Activated naive CD4-positive, alpha-beta T cell treated with anti-CD3 and anti-CD28 coated beads for 36 hours (primary cell): ENCODE measurements at regions not wholly inside any gene's neighbourhood (a gene's known extent, or its start where the extent isn't known, plus 50 kb on each side); places are given as distances from the start of the nearest gene placed in this dataset.

Source experiments
- CTCF ChIA-PET: fragments of 350-600 bp; sonication (Branson Sonifier 250); formaldehyde crosslinking; loops from one replicate; lab custom pipeline; 2021; ENCODE audit warnings: antibody characterized with exemption; lab: Charles Lee
- DNase-seq: peaks from one replicate; pipeline ENCODE4 v3.0.0-alpha.2; 2020
- H3K27ac Mint-ChIP-seq: one replicate; pipeline ENCODE4 v1.8.0; 2021; ENCODE audit warnings: mild to moderate bottlenecking, mixed read lengths
- H3K27me3 Mint-ChIP-seq: one replicate; pipeline ENCODE4 v1.8.0; 2021; ENCODE audit warnings: low read depth, mixed read lengths
- H3K36me3 Mint-ChIP-seq: one replicate; pipeline ENCODE4 v1.8.0; 2021; ENCODE audit warnings: low read depth, mixed read lengths
- H3K4me1 Mint-ChIP-seq: one replicate; pipeline ENCODE4 v1.8.0; 2021; ENCODE audit warnings: low read depth, mixed read lengths
- H3K4me3 Mint-ChIP-seq: one replicate; pipeline ENCODE4 v1.8.0; 2021; ENCODE audit warnings: mild to moderate bottlenecking, moderate library complexity, mixed read lengths
- H3K9me3 Mint-ChIP-seq: one replicate; pipeline ENCODE4 v1.8.0; 2021; ENCODE audit warnings: mixed read lengths
- intact Hi-C: fragments of 100-400 bp; cut with micrococcal nuclease; formaldehyde crosslinking; loops from one replicate; pipeline ENCODE4 v1.15.1; 2023

DNA sequence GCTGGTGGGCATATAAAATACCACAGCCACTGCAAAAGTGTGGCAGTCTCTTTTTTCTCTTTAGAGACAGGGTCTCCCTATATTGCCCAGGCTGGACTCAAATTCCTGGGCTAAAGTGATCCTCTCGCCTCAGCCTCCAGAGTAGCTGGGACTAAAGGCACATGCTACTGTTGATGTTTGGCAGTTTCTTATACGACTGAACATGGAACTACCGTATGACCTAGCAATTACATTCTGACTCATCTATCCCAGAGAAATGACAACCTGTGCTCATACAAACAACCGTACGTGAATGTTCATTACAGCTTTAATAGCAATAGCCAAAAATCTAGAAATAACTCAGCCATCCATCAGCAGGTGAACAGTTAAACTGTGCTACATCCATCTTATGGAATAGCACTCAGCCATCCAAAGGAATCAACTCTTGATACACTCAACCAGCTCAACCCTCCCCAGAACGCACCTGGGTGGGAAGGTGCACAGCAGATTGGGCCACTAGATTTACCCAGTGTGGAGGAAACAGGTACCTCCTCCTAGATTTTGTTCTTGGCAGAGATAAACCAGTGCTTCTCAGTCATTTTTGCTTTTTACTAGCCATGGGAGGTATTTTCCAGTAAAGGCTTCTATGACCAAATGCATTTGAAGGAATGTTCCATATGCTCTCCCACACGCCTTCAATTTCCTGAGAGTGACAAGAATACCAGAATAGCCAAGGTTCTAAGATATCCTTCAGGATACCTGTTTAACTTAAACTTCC is 130.5 kb downstream of the MED15 start:
- no peaks in the 10 kb centered on the region for H3K9me3 Mint-ChIP-seq
- CTCF ChIA-PET = no interaction called here

GRCh38 chr22:20638507-20638870 is 131.1 kb downstream of the MED15 start:
- no peaks in the 10 kb centered on the region for H3K9me3 Mint-ChIP-seq
- H3K4me1 Mint-ChIP-seq = no peaks in the 10 kb centered on the region
- H3K27me3 Mint-ChIP-seq = no peaks in the 10 kb centered on the region
- no peaks in the 10 kb centered on the region for H3K36me3 Mint-ChIP-seq
- no peak overlapping the region for H3K27ac Mint-ChIP-seq
- CTCF ChIA-PET = no interaction called here
- intact Hi-C loops = no loop called here
- H3K4me3 Mint-ChIP-seq = no peak overlapping the region
- no peak for DNase-seq

More for the DNA sequence above, 130.5 kb downstream of the MED15 start:
- Mint-ChIP-seq H3K4me1 (no peaks in the 10 kb centered on the region), H3K4me3 (no peak overlapping the region), H3K36me3 (no peaks in the 10 kb centered on the region), H3K27ac (no peak overlapping the region), H3K27me3 (no peaks in the 10 kb centered on the region)
- intact Hi-C loops = no loop called here
- DNase-seq = no peak

- Mint-ChIP-seq H3K27me3 (no peaks in the 10 kb centered on the region), H3K9me3 (no peaks in the 10 kb centered on the region), H3K36me3 (no peaks in the 10 kb centered on the region), H3K4me3 (no peak overlapping the region), H3K27ac (no peak overlapping the region), H3K4me1 (no peaks in the 10 kb centered on the region)
- no peak for DNase-seq
- CTCF ChIA-PET = no interaction called here
- intact Hi-C loops = no loop called here
These were observed 131.9 kb downstream of the MED15 start for GRCh38 chr22:20639343-20639742.

GRCh38 chr22:20639750-20640149 is 132.3 kb downstream of the MED15 start:
- no peaks in the 10 kb centered on the region for H3K27me3 Mint-ChIP-seq
- no peaks in the 10 kb centered on the region for H3K9me3 Mint-ChIP-seq
- intact Hi-C loops = no loop called here
- no peak overlapping the region for H3K4me3 Mint-ChIP-seq
- H3K36me3 Mint-ChIP-seq = no peaks in the 10 kb centered on the region
- H3K27ac Mint-ChIP-seq = no peak overlapping the region
- CTCF ChIA-PET = no interaction called here
- H3K4me1 Mint-ChIP-seq = no peaks in the 10 kb centered on the region
- DNase-seq = no peak

GRCh38 chr22:20641198-20641892 is 132.6 kb upstream of the SERPIND1 start:
- no peaks in the 10 kb centered on the region for H3K27me3 Mint-ChIP-seq
- H3K27ac Mint-ChIP-seq = no peak overlapping the region
- no peaks in the 10 kb centered on the region for H3K36me3 Mint-ChIP-seq
- H3K4me1 Mint-ChIP-seq = no peaks in the 10 kb centered on the region
- CTCF ChIA-PET = no interaction called here
- intact Hi-C loops = no loop called here
- no peak for DNase-seq
- H3K9me3 Mint-ChIP-seq = no peaks in the 10 kb centered on the region
- no peak overlapping the region for H3K4me3 Mint-ChIP-seq

DNA sequence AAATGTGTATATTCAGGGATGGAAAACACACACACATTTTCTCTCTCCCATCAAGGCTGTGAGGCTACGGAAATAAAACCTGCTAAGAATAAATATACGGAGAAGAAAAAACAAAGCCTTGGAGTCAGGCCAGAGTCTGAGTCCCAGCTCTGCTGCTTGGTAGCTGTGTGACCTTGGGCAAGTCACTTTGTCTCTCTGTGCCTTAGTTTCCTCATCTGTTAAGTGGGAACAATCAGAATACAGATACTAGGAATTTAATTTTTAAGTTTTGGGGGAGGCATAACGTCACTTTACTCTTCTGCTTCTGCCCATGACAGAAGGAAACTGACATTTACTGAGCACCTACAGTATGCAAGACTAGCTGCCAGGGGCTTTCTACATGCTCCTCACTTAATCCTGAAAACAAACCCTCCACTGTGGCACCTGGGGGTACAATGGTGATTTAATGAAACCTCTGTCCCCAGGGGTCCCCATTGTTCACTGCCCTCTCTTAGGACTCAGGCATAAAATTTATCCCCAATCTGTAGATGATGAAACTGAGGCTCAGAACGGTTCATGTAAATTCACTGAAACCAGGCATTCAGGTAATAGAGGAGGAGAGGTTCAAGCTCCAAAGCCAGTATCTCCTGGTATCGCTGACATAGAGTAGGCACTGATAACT is 131.9 kb upstream of the SERPIND1 start:
- no peaks in the 10 kb centered on the region for H3K9me3 Mint-ChIP-seq
- CTCF ChIA-PET = no interaction called here
- H3K27me3 Mint-ChIP-seq = no peaks in the 10 kb centered on the region
- no peaks in the 10 kb centered on the region for H3K4me1 Mint-ChIP-seq
- intact Hi-C loops = no loop called here
- H3K36me3 Mint-ChIP-seq = no peaks in the 10 kb centered on the region
- H3K4me3 Mint-ChIP-seq = no peak overlapping the region
- H3K27ac Mint-ChIP-seq = no peak overlapping the region
- no peak for DNase-seq

- no peak for DNase-seq
- intact Hi-C loops = no loop called here
- no peak overlapping the region for H3K27ac Mint-ChIP-seq
- CTCF ChIA-PET = no interaction called here
- H3K4me1 Mint-ChIP-seq = no peaks in the 10 kb centered on the region
- no peaks in the 10 kb centered on the region for H3K36me3 Mint-ChIP-seq
- H3K4me3 Mint-ChIP-seq = no peak overlapping the region
- H3K27me3 Mint-ChIP-seq = no peaks in the 10 kb centered on the region
- no peaks in the 10 kb centered on the region for H3K9me3 Mint-ChIP-seq
These were observed 131.2 kb upstream of the SERPIND1 start for GRCh38 chr22:20642668-20643179.

GRCh38 chr22:20644071-20644642 is 129.8 kb upstream of the SERPIND1 start:
- no peaks in the 10 kb centered on the region for H3K9me3 Mint-ChIP-seq
- no peak overlapping the region for H3K4me3 Mint-ChIP-seq
- no peak overlapping the region for H3K27ac Mint-ChIP-seq
- CTCF ChIA-PET = interaction anchor here (0.5 to 1.6 kb wide), 2 partner anchors 19 to 43 kb away, joined by 3 to 4 read pairs; no protein-coding TSS in a partner anchor
- no peak for DNase-seq
- no peaks in the 10 kb centered on the region for H3K4me1 Mint-ChIP-seq
- intact Hi-C loops = no loop called here
- H3K27me3 Mint-ChIP-seq = no peaks in the 10 kb centered on the region
- H3K36me3 Mint-ChIP-seq = no peaks in the 10 kb centered on the region

DNA sequence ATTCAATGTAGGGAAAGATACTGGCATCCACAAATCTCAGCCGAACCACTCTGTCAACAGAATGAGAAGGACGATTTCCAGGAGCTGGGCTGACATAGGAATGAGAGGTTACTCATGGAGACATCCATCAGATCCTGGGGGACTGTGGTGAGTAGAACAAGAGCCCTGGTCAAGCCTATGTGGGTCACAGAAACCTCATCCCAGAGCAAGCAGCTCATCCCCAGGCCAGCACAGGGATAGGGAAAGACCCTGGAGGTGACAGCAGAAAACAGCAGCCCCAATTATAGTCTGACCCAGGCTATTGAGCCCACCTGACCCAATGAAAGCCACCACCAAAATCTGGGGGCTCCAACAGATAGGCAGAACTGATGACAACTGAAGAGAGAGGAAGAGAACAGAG is 128.0 kb upstream of the SERPIND1 start:
- intact Hi-C loops = no loop called here
- no peak overlapping the region for H3K27ac Mint-ChIP-seq
- H3K4me3 Mint-ChIP-seq = no peak overlapping the region
- no peaks in the 10 kb centered on the region for H3K27me3 Mint-ChIP-seq
- H3K36me3 Mint-ChIP-seq = no peaks in the 10 kb centered on the region
- DNase-seq = no peak
- H3K4me1 Mint-ChIP-seq = no peaks in the 10 kb centered on the region
- no peaks in the 10 kb centered on the region for H3K9me3 Mint-ChIP-seq
- CTCF ChIA-PET = interaction anchor here (1.6 kb wide), 1 partner anchor 17 kb away, joined by 3 read pairs; no protein-coding TSS in a partner anchor

DNA sequence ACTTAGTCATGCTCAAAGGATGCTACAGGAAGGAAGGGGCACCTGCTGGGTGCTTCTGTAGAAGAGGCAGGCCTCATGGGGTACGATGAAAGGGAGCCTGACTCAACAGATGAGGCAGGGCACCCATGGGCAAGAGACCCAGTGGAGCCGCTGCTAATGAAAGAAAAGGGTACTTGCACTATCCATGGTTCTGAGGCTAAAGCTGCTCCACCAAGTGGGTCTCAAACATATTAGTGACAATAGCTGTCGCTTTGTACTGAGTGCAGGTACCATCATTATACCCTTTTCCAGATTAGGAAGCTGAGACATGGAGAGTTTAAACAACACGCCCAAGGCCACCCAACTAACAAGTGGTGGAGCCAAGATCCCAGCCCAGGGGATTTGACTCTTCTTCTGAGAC is 127.5 kb upstream of the SERPIND1 start:
- Mint-ChIP-seq H3K27me3 (no peaks in the 10 kb centered on the region), H3K4me3 (no peak overlapping the region), H3K36me3 (no peaks in the 10 kb centered on the region), H3K27ac (no peak overlapping the region), H3K4me1 (no peaks in the 10 kb centered on the region), H3K9me3 (no peaks in the 10 kb centered on the region)
- intact Hi-C loops = no loop called here
- DNase-seq = no peak
- CTCF ChIA-PET = no interaction called here

- no peaks in the 10 kb centered on the region for H3K27me3 Mint-ChIP-seq
- H3K9me3 Mint-ChIP-seq = no peaks in the 10 kb centered on the region
- no peak overlapping the region for H3K27ac Mint-ChIP-seq
- no peak for DNase-seq
- no peak overlapping the region for H3K4me3 Mint-ChIP-seq
- no peaks in the 10 kb centered on the region for H3K36me3 Mint-ChIP-seq
- H3K4me1 Mint-ChIP-seq = no peaks in the 10 kb centered on the region
- CTCF ChIA-PET = no interaction called here
- intact Hi-C loops = no loop called here
These were observed 127.0 kb upstream of the SERPIND1 start for GRCh38 chr22:20646906-20647305.

GRCh38 chr22:20647586-20648305 is 126.2 kb upstream of the SERPIND1 start:
- CTCF ChIA-PET = no interaction called here
- H3K4me3 Mint-ChIP-seq = no peak overlapping the region
- H3K27ac Mint-ChIP-seq = no peak overlapping the region

More at GRCh38 chr22:20647586-20648305, 126.2 kb upstream of the SERPIND1 start:
- no peak for DNase-seq
- Mint-ChIP-seq H3K27me3 (no peaks in the 10 kb centered on the region), H3K4me1 (no peaks in the 10 kb centered on the region), H3K36me3 (no peaks in the 10 kb centered on the region), H3K9me3 (no peaks in the 10 kb centered on the region)
- intact Hi-C loops = no loop called here
